Activated naive CD8-positive, alpha-beta T cell treated with anti-CD3 and anti-CD28 coated beads for 36 hours (primary cell): ENCODE measurements at regions not wholly inside any gene's neighbourhood (a gene's known extent, or its start where the extent isn't known, plus 50 kb on each side); places are given as distances from the start of the nearest gene placed in this dataset.

Experiments
- DNase-seq: peaks from one replicate; pipeline ENCODE4 v3.0.0; 2021
- H3K27ac Mint-ChIP-seq: one replicate; pipeline ENCODE4 v1.8.0; 2022; ENCODE audit warnings: mild to moderate bottlenecking, moderate library complexity, mixed read lengths
- H3K27me3 Mint-ChIP-seq: one replicate; pipeline ENCODE4 v1.8.0; 2022; ENCODE audit warnings: mild to moderate bottlenecking, mixed read lengths
- H3K36me3 Mint-ChIP-seq: one replicate; pipeline ENCODE4 v1.8.0; 2021; ENCODE audit warnings: mild to moderate bottlenecking, mixed read lengths
- H3K4me1 Mint-ChIP-seq: one replicate; pipeline ENCODE4 v1.8.0; 2021; ENCODE audit warnings: mixed read lengths
- H3K4me3 Mint-ChIP-seq: one replicate; pipeline ENCODE4 v1.8.0; 2022; ENCODE audit warnings: mild to moderate bottlenecking, moderate library complexity, mixed read lengths
- H3K9me3 Mint-ChIP-seq: one replicate; pipeline ENCODE4 v1.8.0; 2022; ENCODE audit warnings: mixed read lengths

GRCh38 chr12:125214289-125214688 lies 149.1 kb downstream of the AACS start:
- no peaks in the 10 kb centered on the region for H3K36me3 Mint-ChIP-seq
- peaks cover 6% of the 10 kb centered on the region for H3K27me3 Mint-ChIP-seq
- no peaks in the 10 kb centered on the region for H3K9me3 Mint-ChIP-seq
- no peak overlapping the region for H3K27ac Mint-ChIP-seq
- no peak overlapping the region for H3K4me3 Mint-ChIP-seq
- H3K4me1 Mint-ChIP-seq = no peaks in the 10 kb centered on the region
- no peak for DNase-seq

- no peaks in the 10 kb centered on the region for H3K36me3 Mint-ChIP-seq
Measured at GRCh38 chr12:125216756-125217155, 151.5 kb downstream of the AACS start.

GRCh38 chr12:125217308-125217707 lies 152.1 kb downstream of the AACS start:
- no peak for DNase-seq
- H3K9me3 Mint-ChIP-seq = no peaks in the 10 kb centered on the region
- peaks cover 15% of the 10 kb centered on the region for H3K27me3 Mint-ChIP-seq
- H3K4me3 Mint-ChIP-seq = no peak overlapping the region
- no peaks in the 10 kb centered on the region for H3K4me1 Mint-ChIP-seq
- no peak overlapping the region for H3K27ac Mint-ChIP-seq
- no peaks in the 10 kb centered on the region for H3K36me3 Mint-ChIP-seq

More at GRCh38 chr12:125216756-125217155, 151.5 kb downstream of the AACS start:
- no peak for DNase-seq
- Mint-ChIP-seq H3K27ac (no peak overlapping the region), H3K27me3 (peaks cover 15% of the 10 kb centered on the region), H3K9me3 (no peaks in the 10 kb centered on the region), H3K4me1 (no peaks in the 10 kb centered on the region), H3K4me3 (no peak overlapping the region)

- Mint-ChIP-seq H3K27ac (no peak overlapping the region), H3K4me3 (no peak overlapping the region), H3K27me3 (peaks cover 26% of the 10 kb centered on the region), H3K36me3 (no peaks in the 10 kb centered on the region), H3K4me1 (no peaks in the 10 kb centered on the region), H3K9me3 (no peaks in the 10 kb centered on the region)
- DNase-seq = no peak
Measured at GRCh38 chr12:125218952-125219351, 153.7 kb downstream of the AACS start.

GRCh38 chr12:125220404-125221273 lies 155.4 kb downstream of the AACS start:
- Mint-ChIP-seq H3K36me3 (no peaks in the 10 kb centered on the region), H3K27me3 (peaks cover 26% of the 10 kb centered on the region), H3K27ac (no peak overlapping the region), H3K4me3 (no peak overlapping the region), H3K9me3 (no peaks in the 10 kb centered on the region), H3K4me1 (no peaks in the 10 kb centered on the region)
- DNase-seq = no peak

- H3K27me3 Mint-ChIP-seq = peaks cover 26% of the 10 kb centered on the region
- no peak overlapping the region for H3K4me3 Mint-ChIP-seq
- DNase-seq = no peak
- H3K27ac Mint-ChIP-seq = no peak overlapping the region
- H3K36me3 Mint-ChIP-seq = no peaks in the 10 kb centered on the region
- H3K9me3 Mint-ChIP-seq = no peaks in the 10 kb centered on the region
- no peaks in the 10 kb centered on the region for H3K4me1 Mint-ChIP-seq
Measured at GRCh38 chr12:125221602-125222001, 156.4 kb downstream of the AACS start.

- Mint-ChIP-seq H3K36me3 (no peaks in the 10 kb centered on the region), H3K27ac (no peak overlapping the region), H3K4me1 (no peaks in the 10 kb centered on the region), H3K4me3 (no peak overlapping the region), H3K27me3 (peaks cover 26% of the 10 kb centered on the region), H3K9me3 (no peaks in the 10 kb centered on the region)
- no peak for DNase-seq
Measured at GRCh38 chr12:125222876-125223275, 157.6 kb downstream of the AACS start.

- Mint-ChIP-seq H3K36me3 (no peaks in the 10 kb centered on the region), H3K9me3 (no peaks in the 10 kb centered on the region), H3K27me3 (peaks cover 16% of the 10 kb centered on the region), H3K4me3 (no peak overlapping the region), H3K4me1 (no peaks in the 10 kb centered on the region), H3K27ac (no peak overlapping the region)
- DNase-seq = no peak
Measured at GRCh38 chr12:125225641-125226040, 160.4 kb downstream of the AACS start.

- DNase-seq = no peak
- Mint-ChIP-seq H3K36me3 (no peaks in the 10 kb centered on the region), H3K4me3 (no peak overlapping the region), H3K27me3 (peaks cover under 1% of the 10 kb centered on the region), H3K4me1 (no peaks in the 10 kb centered on the region), H3K27ac (no peak overlapping the region), H3K9me3 (no peaks in the 10 kb centered on the region)
Measured at GRCh38 chr12:125228519-125229260, 163.5 kb downstream of the AACS start.

- Mint-ChIP-seq H3K4me1 (no peaks in the 10 kb centered on the region), H3K27me3 (peaks cover 3% of the 10 kb centered on the region), H3K27ac (no peak overlapping the region), H3K9me3 (no peaks in the 10 kb centered on the region), H3K36me3 (no peaks in the 10 kb centered on the region), H3K4me3 (no peak overlapping the region)
- DNase-seq = no peak
Measured at GRCh38 chr12:125229878-125230530, 164.8 kb downstream of the AACS start.

- no peak overlapping the region for H3K27ac Mint-ChIP-seq
- DNase-seq = no peak
- peaks cover 7% of the 10 kb centered on the region for H3K27me3 Mint-ChIP-seq
- no peaks in the 10 kb centered on the region for H3K36me3 Mint-ChIP-seq
- no peaks in the 10 kb centered on the region for H3K4me1 Mint-ChIP-seq
- no peaks in the 10 kb centered on the region for H3K9me3 Mint-ChIP-seq
- H3K4me3 Mint-ChIP-seq = no peak overlapping the region
Measured at GRCh38 chr12:125233319-125233718, 168.1 kb downstream of the AACS start.

- H3K9me3 Mint-ChIP-seq = no peaks in the 10 kb centered on the region
- no peak overlapping the region for H3K4me3 Mint-ChIP-seq
- no peak overlapping the region for H3K27ac Mint-ChIP-seq
- peaks cover 12% of the 10 kb centered on the region for H3K27me3 Mint-ChIP-seq
- DNase-seq = no peak
- no peaks in the 10 kb centered on the region for H3K36me3 Mint-ChIP-seq
- H3K4me1 Mint-ChIP-seq = no peaks in the 10 kb centered on the region
Measured at GRCh38 chr12:125239563-125239962, 174.3 kb downstream of the AACS start.

GRCh38 chr12:125240717-125241116 lies 175.5 kb downstream of the AACS start:
- H3K27me3 Mint-ChIP-seq = peaks cover 9% of the 10 kb centered on the region

GRCh38 chr12:125243811-125244210 lies 178.6 kb downstream of the AACS start:
- no peak for DNase-seq
- Mint-ChIP-seq H3K27ac (no peak overlapping the region), H3K4me3 (no peak overlapping the region), H3K36me3 (no peaks in the 10 kb centered on the region), H3K4me1 (no peaks in the 10 kb centered on the region), H3K27me3 (peaks cover under 1% of the 10 kb centered on the region), H3K9me3 (no peaks in the 10 kb centered on the region)

More at GRCh38 chr12:125240717-125241116, 175.5 kb downstream of the AACS start:
- Mint-ChIP-seq H3K36me3 (no peaks in the 10 kb centered on the region), H3K4me1 (no peaks in the 10 kb centered on the region), H3K27ac (no peak overlapping the region), H3K4me3 (no peak overlapping the region), H3K9me3 (no peaks in the 10 kb centered on the region)
- no peak for DNase-seq

GRCh38 chr12:125244338-125244737 lies 179.1 kb downstream of the AACS start:
- no peaks in the 10 kb centered on the region for H3K27me3 Mint-ChIP-seq
- no peak for DNase-seq
- no peak overlapping the region for H3K4me3 Mint-ChIP-seq
- no peaks in the 10 kb centered on the region for H3K4me1 Mint-ChIP-seq
- no peaks in the 10 kb centered on the region for H3K36me3 Mint-ChIP-seq
- H3K27ac Mint-ChIP-seq = no peak overlapping the region
- H3K9me3 Mint-ChIP-seq = no peaks in the 10 kb centered on the region
